K562 (cell line): ENCODE measurements at regions not wholly inside any gene's neighbourhood (a gene's known extent, or its start where the extent isn't known, plus 50 kb on each side); places are given as distances from the start of the nearest gene placed in this dataset.
A peak's percentile ranks its signal among the peaks of the same experiment; 100 is the strongest.

Experiments used
- BRCA1 ChIP-seq, 2 experiments: fragments of 450-650 bp in 1 of 2; sonication (generic) in 1 of 2; formaldehyde crosslinking in 1 of 2; IDR thresholded peaks; 2 replicates each; pipeline versions ENCODE4 v1.5.0 to v1.6.1; 2017 to 2020; ENCODE audit warnings: mild to moderate bottlenecking in 1 of 2, missing genetic modification reagents in 1 of 2
- CBFA2T2 ChIP-seq: fragments of 450-650 bp; conservative IDR thresholded peaks from 2 replicates; pipeline ENCODE4 v1.6.1; 2017; ENCODE audit warnings: mild to moderate bottlenecking
- IFI16 ChIP-seq: fragments of 250-450 bp; sonication (Bioruptor Pico); IDR thresholded peaks from 2 replicates; pipeline ENCODE4 v2.1.2; 2022; ENCODE audit warnings: mild to moderate bottlenecking, inconsistent platforms
- KDM1A ChIP-seq, 2 experiments: fragments of 450-650 bp; IDR thresholded peaks; 2 replicates each; pipeline ENCODE4 v1.6.1; 2016; ENCODE audit warnings: mild to moderate bottlenecking in 2 of 2
- MAFK ChIP-seq: IDR thresholded peaks from 2 replicates; pipeline ENCODE4 v1.6.1; 2011; ENCODE audit warnings: low read length, improper control_type of control experiment
- NR2F6 ChIP-seq: fragments of 450-650 bp; formaldehyde crosslinking; IDR thresholded peaks from 2 replicates; pipeline ENCODE4 v1.4.0; 2020; ENCODE audit warnings: mild to moderate bottlenecking
- PCBP1 ChIP-seq: fragments of 200-400 bp; formaldehyde crosslinking; IDR thresholded peaks from 2 replicates; pipeline ENCODE4 v1.6.1; 2018; ENCODE audit warnings: mild to moderate bottlenecking, low read depth, low read length; ENCODE audit not compliant: poor library complexity, severe bottlenecking
- SETDB1 ChIP-seq: IDR thresholded peaks from one replicate; pipeline ENCODE4 v1.6.1; 2012; ENCODE audit warnings: low read length, control low read depth, inconsistent platforms
- SPI1 ChIP-seq: IDR thresholded peaks from 2 replicates; pipeline ENCODE4 v1.6.1; 2011; ENCODE audit warnings: low read depth, low read length, control low read depth, borderline replicate concordance
- STAT5A ChIP-seq: IDR thresholded peaks from 2 replicates; pipeline ENCODE4 v1.6.1; 2012; ENCODE audit warnings: low read length, inconsistent platforms, borderline replicate concordance
- U2AF1 ChIP-seq: fragments of 200-400 bp; formaldehyde crosslinking; optimal IDR thresholded peaks from 2 replicates; pipeline ENCODE3; 2017; ENCODE audit warnings: mild to moderate bottlenecking, low read depth, low read length, moderate library complexity
- ZNF3 ChIP-seq: fragments of 250-450 bp; sonication (Bioruptor Pico); IDR thresholded peaks from 2 replicates; pipeline ENCODE4 v1.5.0; 2021; ENCODE audit warnings: mild to moderate bottlenecking, moderate library complexity
- ZNF695 ChIP-seq: fragments of 450-650 bp; formaldehyde crosslinking; IDR thresholded peaks from 2 replicates; pipeline ENCODE4 v1.4.0; 2020; ENCODE audit warnings: mild to moderate bottlenecking, moderate library complexity
- ZNF717 ChIP-seq: fragments of 250-450 bp; sonication (Bioruptor Pico); IDR thresholded peaks from 2 replicates; pipeline ENCODE4 v1.5.0; 2021
- TF ChIP-seq, protein P1 (sequence below), 2 experiments: fragments of 450-650 bp in 1 of 2; sonication (generic) in 1 of 2; formaldehyde crosslinking in 1 of 2; IDR thresholded peaks; 2 replicates each; pipeline versions ENCODE4 v1.7.1 to v1.9.0; 2016 to 2022; ENCODE audit warnings: inconsistent platforms in 1 of 2, mild to moderate bottlenecking in 1 of 2, missing genetic modification reagents in 1 of 2
- TF ChIP-seq, protein P2 (sequence below): fragments of 450-650 bp; IDR thresholded peaks from 2 replicates; pipeline ENCODE4 v1.6.1; 2016
- TF ChIP-seq, protein P3 (sequence below): fragments of 450-650 bp; IDR thresholded peaks from 2 replicates; pipeline ENCODE4 v1.6.1; 2017; ENCODE audit warnings: mild to moderate bottlenecking, moderate library complexity
- TF ChIP-seq, protein P4 (sequence below): fragments of 250-450 bp; sonication (Bioruptor Pico); IDR thresholded peaks from 2 replicates; pipeline ENCODE4 v1.8.0; 2022; ENCODE audit warnings: moderate library complexity, mild to moderate bottlenecking, inconsistent platforms

DNA sequence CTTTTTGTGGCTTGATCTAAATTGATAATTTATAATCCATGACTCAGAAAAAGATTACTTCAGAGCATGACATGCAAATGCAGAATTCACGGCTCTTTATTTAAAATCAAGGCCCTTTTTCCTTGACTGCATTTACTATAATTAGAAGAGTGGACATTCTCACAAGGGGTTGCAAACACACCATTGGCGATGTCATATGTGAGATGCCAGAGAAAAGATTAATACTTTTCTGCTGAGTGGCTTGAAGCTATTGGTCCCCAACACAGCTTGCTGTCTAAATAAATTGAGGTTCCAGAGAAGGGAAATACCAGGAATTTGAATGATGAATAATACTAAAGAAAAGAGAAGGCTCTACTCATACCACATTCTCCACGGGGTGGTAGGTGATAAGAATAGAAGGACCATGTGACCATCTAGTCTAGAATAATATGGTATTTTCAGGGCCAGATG, 78.7 kb upstream of the ARID5B start (continued):
- TF ChIP-seq, protein P1, sequence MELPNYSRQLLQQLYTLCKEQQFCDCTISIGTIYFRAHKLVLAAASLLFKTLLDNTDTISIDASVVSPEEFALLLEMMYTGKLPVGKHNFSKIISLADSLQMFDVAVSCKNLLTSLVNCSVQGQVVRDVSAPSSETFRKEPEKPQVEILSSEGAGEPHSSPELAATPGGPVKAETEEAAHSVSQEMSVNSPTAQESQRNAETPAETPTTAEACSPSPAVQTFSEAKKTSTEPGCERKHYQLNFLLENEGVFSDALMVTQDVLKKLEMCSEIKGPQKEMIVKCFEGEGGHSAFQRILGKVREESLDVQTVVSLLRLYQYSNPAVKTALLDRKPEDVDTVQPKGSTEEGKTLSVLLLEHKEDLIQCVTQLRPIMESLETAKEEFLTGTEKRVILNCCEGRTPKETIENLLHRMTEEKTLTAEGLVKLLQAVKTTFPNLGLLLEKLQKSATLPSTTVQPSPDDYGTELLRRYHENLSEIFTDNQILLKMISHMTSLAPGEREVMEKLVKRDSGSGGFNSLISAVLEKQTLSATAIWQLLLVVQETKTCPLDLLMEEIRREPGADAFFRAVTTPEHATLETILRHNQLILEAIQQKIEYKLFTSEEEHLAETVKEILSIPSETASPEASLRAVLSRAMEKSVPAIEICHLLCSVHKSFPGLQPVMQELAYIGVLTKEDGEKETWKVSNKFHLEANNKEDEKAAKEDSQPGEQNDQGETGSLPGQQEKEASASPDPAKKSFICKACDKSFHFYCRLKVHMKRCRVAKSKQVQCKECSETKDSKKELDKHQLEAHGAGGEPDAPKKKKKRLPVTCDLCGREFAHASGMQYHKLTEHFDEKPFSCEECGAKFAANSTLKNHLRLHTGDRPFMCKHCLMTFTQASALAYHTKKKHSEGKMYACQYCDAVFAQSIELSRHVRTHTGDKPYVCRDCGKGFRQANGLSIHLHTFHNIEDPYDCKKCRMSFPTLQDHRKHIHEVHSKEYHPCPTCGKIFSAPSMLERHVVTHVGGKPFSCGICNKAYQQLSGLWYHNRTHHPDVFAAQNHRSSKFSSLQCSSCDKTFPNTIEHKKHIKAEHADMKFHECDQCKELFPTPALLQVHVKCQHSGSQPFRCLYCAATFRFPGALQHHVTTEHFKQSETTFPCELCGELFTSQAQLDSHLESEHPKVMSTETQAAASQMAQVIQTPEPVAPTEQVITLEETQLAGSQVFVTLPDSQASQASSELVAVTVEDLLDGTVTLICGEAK (IDR thresholded peaks at IDR 0.05), result 0 out of 2 replicates have a peak, but pooled peaks have one; percentile 24
- TF ChIP-seq, protein P1 (CRISPR knock-in tag; IDR thresholded peaks at IDR 0.05), result no peak
- TF ChIP-seq CBFA2T2 (0 out of 2 replicates have a peak, but pooled peaks have one; percentile 12), PCBP1 (no peak), KDM1A (IDR thresholded peaks at IDR 0.05) (no peak), STAT5A (peak; percentile 40; the same call in 1 of the 2 replicates), MAFK (no peak), NR2F6 (no peak), ZNF717 (CRISPR knock-in tag) (no peak), U2AF1 (no peak), ZNF695 (CRISPR knock-in tag) (no peak), IFI16 (CRISPR knock-in tag) (no peak), SPI1 (no peak), ZNF3 (CRISPR knock-in tag) (no peak), BRCA1 (IDR thresholded peaks at IDR 0.05) (no peak), BRCA1 (CRISPR knock-in tag; IDR thresholded peaks at IDR 0.05) (no peak), SETDB1 (no peak)
- TF ChIP-seq, protein P2, sequence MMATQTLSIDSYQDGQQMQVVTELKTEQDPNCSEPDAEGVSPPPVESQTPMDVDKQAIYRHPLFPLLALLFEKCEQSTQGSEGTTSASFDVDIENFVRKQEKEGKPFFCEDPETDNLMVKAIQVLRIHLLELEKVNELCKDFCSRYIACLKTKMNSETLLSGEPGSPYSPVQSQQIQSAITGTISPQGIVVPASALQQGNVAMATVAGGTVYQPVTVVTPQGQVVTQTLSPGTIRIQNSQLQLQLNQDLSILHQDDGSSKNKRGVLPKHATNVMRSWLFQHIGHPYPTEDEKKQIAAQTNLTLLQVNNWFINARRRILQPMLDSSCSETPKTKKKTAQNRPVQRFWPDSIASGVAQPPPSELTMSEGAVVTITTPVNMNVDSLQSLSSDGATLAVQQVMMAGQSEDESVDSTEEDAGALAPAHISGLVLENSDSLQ, result peak; percentile 65
- TF ChIP-seq, protein P3, sequence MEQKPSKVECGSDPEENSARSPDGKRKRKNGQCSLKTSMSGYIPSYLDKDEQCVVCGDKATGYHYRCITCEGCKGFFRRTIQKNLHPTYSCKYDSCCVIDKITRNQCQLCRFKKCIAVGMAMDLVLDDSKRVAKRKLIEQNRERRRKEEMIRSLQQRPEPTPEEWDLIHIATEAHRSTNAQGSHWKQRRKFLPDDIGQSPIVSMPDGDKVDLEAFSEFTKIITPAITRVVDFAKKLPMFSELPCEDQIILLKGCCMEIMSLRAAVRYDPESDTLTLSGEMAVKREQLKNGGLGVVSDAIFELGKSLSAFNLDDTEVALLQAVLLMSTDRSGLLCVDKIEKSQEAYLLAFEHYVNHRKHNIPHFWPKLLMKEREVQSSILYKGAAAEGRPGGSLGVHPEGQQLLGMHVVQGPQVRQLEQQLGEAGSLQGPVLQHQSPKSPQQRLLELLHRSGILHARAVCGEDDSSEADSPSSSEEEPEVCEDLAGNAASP, result no peak
- TF ChIP-seq, protein P4, sequence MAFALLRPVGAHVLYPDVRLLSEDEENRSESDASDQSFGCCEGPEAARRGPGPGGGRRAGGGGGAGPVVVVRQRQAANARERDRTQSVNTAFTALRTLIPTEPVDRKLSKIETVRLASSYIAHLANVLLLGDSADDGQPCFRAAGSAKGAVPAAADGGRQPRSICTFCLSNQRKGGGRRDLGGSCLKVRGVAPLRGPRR (CRISPR knock-in tag), result no peak
